Spleen (tissue), 7 donors: ENCODE measurements at regions not wholly inside any gene's neighbourhood (a gene's known extent, or its start where the extent isn't known, plus 50 kb on each side); places are given as distances from the start of the nearest gene placed in this dataset.

Experiments used
- POLR2A ChIP-seq, 3 donors: fragments of 450-650 bp; IDR thresholded peaks; one replicate each; pipeline ENCODE4 v1.5.1; 2017; ENCODE audit warnings: antibody characterized with exemption in 3 of 3, mild to moderate bottlenecking in 1 of 3
- TF ChIP-seq, protein P1 (sequence below), 11 experiments: fragments of 200-600 bp in 7 of 11; fragments of 450-650 bp in 4 of 11; sonication (generic) in 4 of 11; IDR thresholded peaks in 8 of 11; conservative IDR thresholded peaks in 3 of 11; 1 replicate in 7 of 11; 2 replicates in 4 of 11; pipeline versions ENCODE4 v1.4.0 to v1.8.0; 2016 to 2021; ENCODE audit warnings: antibody characterized with exemption in 11 of 11, inconsistent platforms in 4 of 11, mild to moderate bottlenecking in 1 of 11
- donor health status: DM: no; HTN: no; CAD: no; lungs with moderate emphysema.
- donor health status: DM: no; HTN: no; CAD: no.
- donor health status: DM: no; HTN: no; CAD: no.

DNA sequence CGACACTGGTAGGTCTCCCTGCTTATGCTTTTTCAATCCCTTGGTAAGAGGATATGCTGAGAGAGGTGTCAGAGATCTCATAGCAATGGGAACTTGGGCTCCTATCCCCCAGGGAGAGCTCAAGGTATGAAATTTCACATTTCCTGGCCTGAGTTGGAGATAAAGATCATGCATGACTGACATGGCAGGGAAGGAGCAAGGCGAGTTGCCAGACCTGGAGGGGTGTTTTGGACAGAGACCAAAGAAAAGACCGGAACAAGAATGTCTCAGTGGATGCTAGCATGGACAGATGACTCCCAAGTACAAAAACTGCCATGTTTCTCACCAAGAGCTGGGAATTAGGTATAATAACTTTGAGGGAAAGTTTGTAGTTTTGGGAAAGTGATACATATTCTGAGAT is 334.1 kb upstream of the B3GALT2 start:
- TF ChIP-seq, protein P1, sequence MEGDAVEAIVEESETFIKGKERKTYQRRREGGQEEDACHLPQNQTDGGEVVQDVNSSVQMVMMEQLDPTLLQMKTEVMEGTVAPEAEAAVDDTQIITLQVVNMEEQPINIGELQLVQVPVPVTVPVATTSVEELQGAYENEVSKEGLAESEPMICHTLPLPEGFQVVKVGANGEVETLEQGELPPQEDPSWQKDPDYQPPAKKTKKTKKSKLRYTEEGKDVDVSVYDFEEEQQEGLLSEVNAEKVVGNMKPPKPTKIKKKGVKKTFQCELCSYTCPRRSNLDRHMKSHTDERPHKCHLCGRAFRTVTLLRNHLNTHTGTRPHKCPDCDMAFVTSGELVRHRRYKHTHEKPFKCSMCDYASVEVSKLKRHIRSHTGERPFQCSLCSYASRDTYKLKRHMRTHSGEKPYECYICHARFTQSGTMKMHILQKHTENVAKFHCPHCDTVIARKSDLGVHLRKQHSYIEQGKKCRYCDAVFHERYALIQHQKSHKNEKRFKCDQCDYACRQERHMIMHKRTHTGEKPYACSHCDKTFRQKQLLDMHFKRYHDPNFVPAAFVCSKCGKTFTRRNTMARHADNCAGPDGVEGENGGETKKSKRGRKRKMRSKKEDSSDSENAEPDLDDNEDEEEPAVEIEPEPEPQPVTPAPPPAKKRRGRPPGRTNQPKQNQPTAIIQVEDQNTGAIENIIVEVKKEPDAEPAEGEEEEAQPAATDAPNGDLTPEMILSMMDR (IDR thresholded peaks at IDR 0.05 in 8 of 11, conservative IDR thresholded peaks at IDR 0.05 in 3 of 11), result no peak
- TF ChIP-seq POLR2A (IDR thresholded peaks at IDR 0.05), result no peak
